ENCODE measurements at regions not wholly inside any gene's neighbourhood (a gene's known extent, or its start where the extent isn't known, plus 50 kb on each side); places are given as distances from the start of the nearest gene placed in this dataset.
"Not testable (repeated sequence)": the region's sequence is repeated elsewhere in the genome, so short reads cannot be mapped to it uniquely, and the experiment has no call there.

- no peak for DNase-seq (ENCODE audit: extremely low read depth in 1 of 2, low read depth in 1 of 2)
Measured at GRCh38 chr9:79395228-79395627, 176.5 kb upstream of the TLE4 start.

DNA sequence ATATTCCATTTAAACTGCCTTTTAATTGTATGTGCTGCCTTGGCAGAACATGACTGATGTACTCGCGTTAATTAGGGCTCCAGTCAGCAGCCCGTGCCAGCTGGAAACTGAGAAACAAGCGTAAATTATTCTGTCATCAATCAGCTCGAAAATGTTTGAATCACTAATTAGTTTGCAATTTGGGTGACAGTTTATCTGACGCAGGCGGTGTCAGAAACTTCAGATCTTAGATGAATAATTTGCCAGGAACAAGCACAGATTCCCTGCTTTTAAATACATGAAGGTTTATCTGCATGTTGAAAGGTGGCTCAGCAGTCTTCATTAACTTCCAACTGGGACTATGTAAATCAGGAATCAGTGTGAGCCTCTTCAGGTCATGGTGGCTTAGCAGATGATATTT, 176.0 kb upstream of the TLE4 start:
- DNase-seq (ENCODE audit: extremely low read depth in 1 of 2, low read depth in 1 of 2): no peak

- DNase-seq (ENCODE audit: extremely low read depth in 1 of 2, low read depth in 1 of 2): no peak
Measured at GRCh38 chr9:79396168-79396567, 175.6 kb upstream of the TLE4 start.

DNA sequence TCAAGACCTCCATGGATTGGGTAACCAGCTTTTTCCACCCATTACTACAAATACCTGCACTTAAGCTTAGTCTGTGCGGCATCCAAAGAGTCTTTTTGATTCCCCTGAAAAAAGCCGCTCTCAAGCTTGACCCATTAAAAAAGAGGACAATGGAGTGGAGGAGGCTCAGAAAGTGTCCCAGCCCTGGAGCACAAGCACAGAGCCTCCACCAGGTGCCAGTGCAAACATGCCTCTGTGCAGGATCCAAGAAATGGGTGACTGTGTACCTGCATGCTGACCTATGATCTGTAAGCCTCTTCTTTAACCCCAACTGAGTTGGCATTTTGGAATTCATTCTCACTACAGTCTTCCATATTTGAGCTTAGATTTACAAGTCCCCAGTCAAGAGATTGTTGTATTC, 168.3 kb upstream of the TLE4 start:
- DNase-seq (ENCODE audit: extremely low read depth in 1 of 2, low read depth in 1 of 2): no peak

DNA sequence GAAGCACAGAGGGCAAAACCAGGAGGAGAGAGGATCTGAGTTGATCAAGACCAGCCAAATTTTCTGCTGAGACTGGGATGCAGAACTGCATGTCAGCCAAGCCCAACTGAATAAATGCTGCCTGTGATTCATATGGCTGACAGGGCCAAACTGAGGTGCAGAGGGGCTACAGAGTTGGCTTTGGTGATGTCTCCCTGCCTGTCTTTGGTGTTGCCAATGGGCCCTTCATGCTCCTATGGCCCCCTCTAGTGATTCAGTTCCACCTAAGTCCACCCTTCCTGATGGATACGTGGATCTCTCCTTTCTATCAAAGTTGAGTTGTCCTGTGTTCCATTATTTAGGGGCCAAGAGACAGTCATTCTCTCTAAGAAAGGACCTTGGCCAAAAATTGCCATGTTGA, 163.6 kb upstream of the TLE4 start:
- no peak for DNase-seq (ENCODE audit: extremely low read depth in 1 of 2, low read depth in 1 of 2)

- DNase-seq (ENCODE audit: extremely low read depth in 1 of 2, low read depth in 1 of 2): no peak
Measured at GRCh38 chr9:79408617-79409016, 163.1 kb upstream of the TLE4 start.

GRCh38 chr9:79409182-79409823, 162.5 kb upstream of the TLE4 start:
- no peak for DNase-seq (ENCODE audit: extremely low read depth in 1 of 2, low read depth in 1 of 2)

GRCh38 chr9:79425840-79426239, 145.9 kb upstream of the TLE4 start:
- DNase-seq (ENCODE audit: extremely low read depth in 1 of 2, low read depth in 1 of 2): no peak

GRCh38 chr9:79428422-79428821, 143.3 kb upstream of the TLE4 start:
- no peak for DNase-seq (ENCODE audit: extremely low read depth in 1 of 2, low read depth in 1 of 2)

- DNase-seq (ENCODE audit: extremely low read depth in 1 of 2, low read depth in 1 of 2): no peak
Measured at GRCh38 chr9:79430619-79431018, 141.1 kb upstream of the TLE4 start.

DNA sequence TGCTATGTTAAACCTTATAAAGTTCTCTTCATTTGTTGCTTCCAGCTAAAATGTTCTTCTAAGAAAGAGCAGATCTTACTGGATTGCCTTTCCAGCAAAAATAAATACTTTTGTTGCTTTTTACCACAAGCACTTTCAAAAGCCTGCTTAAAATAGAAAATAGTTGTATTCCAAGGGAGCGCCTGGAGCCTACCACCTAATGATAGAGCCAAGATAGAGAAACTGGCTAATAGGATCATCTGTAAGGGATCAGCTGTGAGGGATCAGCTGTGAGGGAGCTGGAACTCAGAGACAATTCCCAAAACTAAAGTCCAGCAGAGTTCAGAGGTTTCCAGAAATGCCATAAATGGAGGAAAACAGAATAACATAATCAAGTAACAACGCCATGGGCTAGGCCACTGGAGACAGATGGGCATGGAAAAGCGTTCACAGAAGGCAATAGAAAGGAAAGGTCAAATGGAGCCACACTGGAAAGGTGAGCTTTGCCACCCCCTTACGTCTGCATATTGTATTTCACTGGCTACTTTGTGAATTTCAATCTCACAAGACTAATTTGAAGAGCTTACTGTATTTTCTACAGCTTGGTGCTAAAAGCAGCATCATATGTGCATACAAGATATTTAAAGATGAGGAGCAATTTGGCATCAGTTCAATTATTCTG, 140.6 kb upstream of the TLE4 start:
- no peak for DNase-seq (ENCODE audit: extremely low read depth in 1 of 2, low read depth in 1 of 2)

DNA sequence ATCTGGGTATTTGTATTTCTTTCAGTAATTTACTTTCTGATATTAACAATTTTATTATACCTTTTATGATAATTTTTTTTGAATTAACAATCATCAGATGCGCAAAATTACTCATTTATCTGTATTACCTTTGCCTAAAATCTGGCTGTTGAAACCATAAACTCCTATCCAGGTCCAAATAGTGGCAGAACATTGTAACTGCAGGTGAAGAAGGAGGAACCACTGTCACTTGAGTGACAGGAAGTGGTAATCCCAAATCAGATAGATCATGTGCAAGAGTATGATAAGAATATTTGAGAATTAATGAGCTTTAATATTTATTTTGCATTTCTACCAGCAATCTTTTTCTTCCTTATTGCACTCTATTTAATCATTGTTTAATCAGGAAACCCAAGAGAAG, 139.3 kb upstream of the TLE4 start:
- no peak for DNase-seq (ENCODE audit: extremely low read depth in 1 of 2, low read depth in 1 of 2)

GRCh38 chr9:79433703-79434102, 138.1 kb upstream of the TLE4 start:
- DNase-seq (ENCODE audit: extremely low read depth in 1 of 2, low read depth in 1 of 2): no peak

GRCh38 chr9:79439221-79439620, 132.5 kb upstream of the TLE4 start:
- DNase-seq (ENCODE audit: extremely low read depth in 1 of 2, low read depth in 1 of 2): not testable (repeated sequence)

GRCh38 chr9:79446523-79447307, 125.0 kb upstream of the TLE4 start:
- DNase-seq (ENCODE audit: extremely low read depth in 1 of 2, low read depth in 1 of 2): no peak

DNA sequence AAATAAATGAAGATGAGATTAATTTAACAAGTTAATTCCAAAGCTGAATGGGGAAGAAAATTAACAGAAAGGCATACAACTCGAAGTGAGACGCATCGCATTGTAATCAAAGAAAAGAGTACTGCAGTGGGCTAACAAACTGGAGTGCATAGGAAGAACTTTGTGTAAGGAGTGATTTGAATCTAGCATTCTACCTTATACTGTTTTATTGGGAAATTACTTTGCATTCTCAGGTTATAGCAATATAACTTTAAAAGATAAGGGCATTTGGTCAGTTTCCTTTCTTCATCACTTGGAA, 124.5 kb upstream of the TLE4 start:
- no peak for DNase-seq (ENCODE audit: extremely low read depth in 1 of 2, low read depth in 1 of 2)

DNA sequence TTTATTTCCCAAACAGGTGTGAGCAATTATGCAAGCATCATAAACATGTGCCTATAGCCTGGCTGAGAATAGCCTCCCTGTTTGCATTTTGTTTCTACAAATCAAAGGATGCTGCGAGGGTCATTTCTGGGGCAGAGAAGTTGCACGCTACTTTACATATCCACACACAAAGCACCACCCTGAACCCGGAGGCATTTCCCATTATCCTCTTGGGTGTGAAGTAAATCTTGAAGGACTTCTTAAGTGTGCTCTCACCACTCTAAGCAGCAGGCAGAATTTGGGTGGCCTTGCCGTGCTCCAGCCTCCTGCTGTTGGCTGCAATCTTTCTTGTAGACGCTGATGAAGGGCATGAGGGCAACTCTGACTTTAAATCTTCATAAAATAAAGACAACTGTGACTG, 124.0 kb upstream of the TLE4 start:
- no peak for DNase-seq (ENCODE audit: extremely low read depth in 1 of 2, low read depth in 1 of 2)

GRCh38 chr9:79452265-79452664, 119.5 kb upstream of the TLE4 start:
- no peak for DNase-seq (ENCODE audit: extremely low read depth in 1 of 2, low read depth in 1 of 2)

DNA sequence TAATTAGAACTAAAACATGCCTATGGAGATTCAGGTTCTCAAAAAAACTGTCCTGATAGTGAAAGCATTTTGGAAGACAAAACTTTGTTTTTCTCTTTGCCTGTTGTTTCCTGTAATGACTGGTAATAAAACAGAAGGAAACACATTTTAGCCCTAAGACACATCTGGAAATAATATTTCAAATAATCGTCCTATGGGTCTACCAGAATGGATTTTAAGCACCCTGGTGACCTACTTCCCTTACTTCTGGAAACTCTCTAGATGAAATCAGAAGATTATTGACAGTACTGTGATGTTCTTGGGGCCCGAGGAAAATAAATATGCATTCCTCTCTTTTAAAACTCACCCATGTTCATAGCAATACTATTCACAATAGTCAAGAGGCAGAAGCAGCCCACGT, 110.1 kb upstream of the TLE4 start:
- no peak for DNase-seq (ENCODE audit: extremely low read depth in 1 of 2, low read depth in 1 of 2)

GRCh38 chr9:79465156-79465555, 106.6 kb upstream of the TLE4 start:
- no peak for DNase-seq (ENCODE audit: extremely low read depth in 1 of 2, low read depth in 1 of 2)

- no peak for DNase-seq (ENCODE audit: extremely low read depth in 1 of 2, low read depth in 1 of 2)
Measured at GRCh38 chr9:79469164-79469563, 102.6 kb upstream of the TLE4 start.

- no peak for DNase-seq (ENCODE audit: extremely low read depth in 1 of 2, low read depth in 1 of 2)
Measured at GRCh38 chr9:79470954-79471353, 100.8 kb upstream of the TLE4 start.
